Mesothelial cell of epicardium (in vitro differentiated cells): ENCODE measurements at regions not wholly inside any gene's neighbourhood (a gene's known extent, or its start where the extent isn't known, plus 50 kb on each side); places are given as distances from the start of the nearest gene placed in this dataset.

Experiments
- DNase-seq, 2 experiments: peaks; one replicate each; pipeline ENCODE4 v3.0.0; 2021; ENCODE audit warnings: low spot score in 2 of 2; ENCODE audit not compliant: unreplicated experiment in 2 of 2
- H3K27ac Mint-ChIP-seq: 2 replicates; pipeline ENCODE4 v1.8.0; 2021; ENCODE audit warnings: mixed read lengths
- H3K27me3 Mint-ChIP-seq: 2 replicates; pipeline ENCODE4 v1.8.0; 2021; ENCODE audit warnings: low read depth, mixed read lengths
- H3K36me3 Mint-ChIP-seq: 2 replicates; pipeline ENCODE4 v1.8.0; 2021; ENCODE audit warnings: mixed read lengths
- H3K4me1 Mint-ChIP-seq: 2 replicates; pipeline ENCODE4 v1.8.0; 2021; ENCODE audit warnings: mixed read lengths
- H3K4me3 Mint-ChIP-seq: 2 replicates; pipeline ENCODE4 v1.8.0; 2021; ENCODE audit warnings: mild to moderate bottlenecking, moderate library complexity, mixed read lengths
- H3K9me3 Mint-ChIP-seq: 2 replicates; pipeline ENCODE4 v1.8.0; 2021; ENCODE audit warnings: mixed read lengths
- TF ChIP-seq, protein P1 (sequence below): fragments of 200-600 bp; sonication (generic); IDR thresholded peaks from one replicate; pipeline ENCODE4 v1.5.0; 2021; ENCODE audit warnings: antibody characterized with exemption; ENCODE audit not compliant: unreplicated experiment

DNA sequence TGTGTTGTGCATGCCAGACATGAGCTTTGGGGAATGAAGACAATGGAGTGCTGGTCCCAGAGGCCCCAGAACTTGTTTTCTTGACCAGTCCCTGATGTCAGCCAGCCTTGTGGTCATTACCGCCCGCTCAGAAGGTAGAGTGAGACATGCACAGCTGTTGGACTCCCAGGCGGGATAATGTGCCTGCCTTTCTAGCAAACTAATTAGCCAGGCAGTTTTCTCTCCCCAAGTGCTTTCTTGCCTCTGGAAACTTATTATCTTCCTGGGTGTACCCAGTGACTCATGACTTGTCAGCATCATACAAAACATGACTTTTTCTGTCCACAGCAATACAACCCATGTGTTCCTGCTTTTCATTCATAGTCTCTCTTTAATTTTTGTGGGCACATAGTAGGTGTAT lies 131.1 kb downstream of the RMI1 start:
- DNase-seq, result no peak
- Mint-ChIP-seq H3K27me3 (peaks cover 26% of the 10 kb centered on the region), H3K4me3 (no peak overlapping the region), H3K4me1 (peaks cover 3% of the 10 kb centered on the region), H3K27ac (no peak overlapping the region), H3K9me3 (peaks cover 42% of the 10 kb centered on the region), H3K36me3 (no peaks in the 10 kb centered on the region)
- TF ChIP-seq, protein P1, sequence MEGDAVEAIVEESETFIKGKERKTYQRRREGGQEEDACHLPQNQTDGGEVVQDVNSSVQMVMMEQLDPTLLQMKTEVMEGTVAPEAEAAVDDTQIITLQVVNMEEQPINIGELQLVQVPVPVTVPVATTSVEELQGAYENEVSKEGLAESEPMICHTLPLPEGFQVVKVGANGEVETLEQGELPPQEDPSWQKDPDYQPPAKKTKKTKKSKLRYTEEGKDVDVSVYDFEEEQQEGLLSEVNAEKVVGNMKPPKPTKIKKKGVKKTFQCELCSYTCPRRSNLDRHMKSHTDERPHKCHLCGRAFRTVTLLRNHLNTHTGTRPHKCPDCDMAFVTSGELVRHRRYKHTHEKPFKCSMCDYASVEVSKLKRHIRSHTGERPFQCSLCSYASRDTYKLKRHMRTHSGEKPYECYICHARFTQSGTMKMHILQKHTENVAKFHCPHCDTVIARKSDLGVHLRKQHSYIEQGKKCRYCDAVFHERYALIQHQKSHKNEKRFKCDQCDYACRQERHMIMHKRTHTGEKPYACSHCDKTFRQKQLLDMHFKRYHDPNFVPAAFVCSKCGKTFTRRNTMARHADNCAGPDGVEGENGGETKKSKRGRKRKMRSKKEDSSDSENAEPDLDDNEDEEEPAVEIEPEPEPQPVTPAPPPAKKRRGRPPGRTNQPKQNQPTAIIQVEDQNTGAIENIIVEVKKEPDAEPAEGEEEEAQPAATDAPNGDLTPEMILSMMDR, result no peak

DNA sequence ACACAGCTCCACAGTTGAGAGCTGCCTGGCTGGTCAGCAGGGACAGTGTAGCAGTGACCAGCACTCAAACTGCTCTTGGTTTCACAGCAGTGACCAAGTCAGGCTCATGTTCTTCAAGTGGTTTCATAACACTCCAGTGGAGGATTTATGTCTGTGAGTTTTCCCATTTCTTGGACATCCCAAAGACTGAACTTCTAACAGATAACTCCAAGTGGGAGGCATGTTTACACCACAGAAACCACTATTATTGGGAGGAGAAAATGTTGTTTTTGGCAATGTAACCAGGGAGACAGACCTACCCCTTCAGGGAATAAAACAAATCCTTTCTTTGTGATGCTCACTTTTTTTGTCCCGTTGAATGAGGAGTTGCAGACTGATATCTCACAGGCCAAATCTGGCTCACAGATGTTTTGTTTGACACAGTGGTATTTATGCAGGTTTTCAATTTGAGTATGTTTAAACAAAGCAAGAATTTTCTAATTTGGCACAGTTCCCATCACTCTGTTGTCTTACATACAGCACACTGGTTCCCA lies 141.5 kb downstream of the RMI1 start:
- H3K36me3 Mint-ChIP-seq, result no peaks in the 10 kb centered on the region
- H3K4me3 Mint-ChIP-seq, result no peak overlapping the region
- TF ChIP-seq, protein P1, result no peak
- H3K27me3 Mint-ChIP-seq, result peaks cover 6% of the 10 kb centered on the region
- DNase-seq, result no peak
- peak overlapping the region; percentile 47 for H3K27ac Mint-ChIP-seq
- peaks cover 13% of the 10 kb centered on the region for H3K9me3 Mint-ChIP-seq
- H3K4me1 Mint-ChIP-seq, result peaks cover 44% of the 10 kb centered on the region

DNA sequence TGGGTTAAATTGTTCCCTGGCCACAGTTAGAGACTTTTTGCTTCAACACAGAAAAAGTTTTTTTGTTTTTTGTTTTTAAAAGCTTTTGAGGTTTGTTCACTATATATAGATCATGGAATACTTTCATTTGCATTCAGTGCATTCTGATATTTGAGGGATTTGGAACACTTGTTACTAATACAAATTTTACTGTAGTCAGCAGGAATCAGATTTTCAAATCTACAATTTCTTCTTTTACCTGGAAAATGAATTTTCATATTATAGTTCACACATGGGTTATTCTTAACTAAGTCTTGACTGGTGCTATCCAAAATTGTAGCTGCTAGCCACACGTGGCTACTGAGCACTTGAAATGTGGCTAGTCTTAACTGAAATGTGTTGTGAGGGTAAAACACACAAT lies 142.0 kb downstream of the RMI1 start:
- peak overlapping the region; percentile 39 for H3K27ac Mint-ChIP-seq
- peaks cover under 1% of the 10 kb centered on the region for H3K27me3 Mint-ChIP-seq
- no peak overlapping the region for H3K4me3 Mint-ChIP-seq
- no peaks in the 10 kb centered on the region for H3K36me3 Mint-ChIP-seq
- H3K4me1 Mint-ChIP-seq, result peaks cover 44% of the 10 kb centered on the region
- no peak for DNase-seq
- peaks cover 8% of the 10 kb centered on the region for H3K9me3 Mint-ChIP-seq
- TF ChIP-seq, protein P1, result no peak

DNA sequence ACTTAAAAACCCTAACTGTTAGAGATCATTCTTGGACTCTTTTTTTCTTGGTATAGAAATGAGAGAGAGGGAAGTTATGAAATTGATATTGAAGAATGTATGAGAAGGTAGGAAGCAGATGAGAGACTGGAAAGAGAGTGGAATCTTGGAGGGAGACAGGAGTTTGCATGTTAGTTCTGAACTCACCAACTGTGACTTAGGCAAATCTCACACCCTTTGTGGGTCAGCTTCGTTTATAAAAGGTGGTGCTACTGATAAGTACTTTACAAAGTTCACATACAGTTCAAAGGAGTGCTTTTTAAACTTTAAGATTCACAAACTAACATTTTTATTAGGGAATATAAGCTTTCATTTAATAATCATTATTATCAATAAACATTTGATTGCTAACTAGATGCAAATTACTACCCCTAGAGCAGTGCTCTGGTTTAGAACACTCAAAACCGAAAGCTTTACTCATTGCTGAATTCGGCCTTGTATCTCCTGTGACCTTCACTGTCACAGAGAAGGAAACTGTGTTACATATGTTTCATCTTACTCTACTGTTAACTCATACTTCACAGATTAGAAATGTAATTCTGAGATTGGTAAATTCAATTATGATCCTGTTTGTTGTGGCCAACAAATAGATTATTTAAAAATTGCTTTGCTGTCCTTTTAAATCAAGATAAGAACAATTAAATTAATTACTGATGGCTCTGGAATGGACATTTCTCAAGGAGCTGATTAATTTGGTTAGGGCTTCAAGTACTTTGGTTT lies 143.2 kb downstream of the RMI1 start:
- TF ChIP-seq, protein P1, result no peak
- Mint-ChIP-seq H3K4me3 (no peak overlapping the region), H3K9me3 (peaks cover 3% of the 10 kb centered on the region), H3K27ac (peak overlapping the region; percentile 31), H3K27me3 (peaks cover 3% of the 10 kb centered on the region), H3K4me1 (peaks cover 44% of the 10 kb centered on the region), H3K36me3 (no peaks in the 10 kb centered on the region)
- DNase-seq, result no peak

DNA sequence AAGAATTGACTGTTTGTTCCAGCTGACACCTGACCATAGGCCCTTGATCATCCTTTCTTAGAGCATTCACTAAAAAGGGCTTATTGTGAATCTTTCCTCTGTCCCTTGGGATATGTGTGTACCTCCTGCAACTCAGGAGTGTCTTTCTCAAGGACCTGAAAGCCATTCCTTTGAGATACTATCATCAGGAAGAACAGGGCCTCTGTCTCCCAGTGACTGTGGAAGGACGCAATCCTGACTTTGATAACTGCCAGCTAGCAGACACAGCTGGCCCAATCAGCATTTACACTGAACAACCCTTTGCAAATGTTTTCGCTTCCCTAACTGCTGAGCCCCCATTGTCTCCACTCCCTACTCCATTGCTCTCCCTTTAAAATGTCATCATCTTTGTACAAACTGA lies 144.4 kb downstream of the RMI1 start:
- DNase-seq, result no peak
- H3K4me3 Mint-ChIP-seq, result no peak overlapping the region
- H3K4me1 Mint-ChIP-seq, result peaks cover 40% of the 10 kb centered on the region
- H3K36me3 Mint-ChIP-seq, result no peaks in the 10 kb centered on the region
- peaks cover 3% of the 10 kb centered on the region for H3K9me3 Mint-ChIP-seq
- TF ChIP-seq, protein P1, result no peak
- peaks cover 3% of the 10 kb centered on the region for H3K27me3 Mint-ChIP-seq
- no peak overlapping the region for H3K27ac Mint-ChIP-seq
